GM21619 (cell line): ENCODE measurements at regions not wholly inside any gene's neighbourhood (a gene's known extent, or its start where the extent isn't known, plus 50 kb on each side); places are given as distances from the start of the nearest gene placed in this dataset.
"Not testable (repeated sequence)": the region's sequence is repeated elsewhere in the genome, so short reads cannot be mapped to it uniquely, and the experiment has no call there.

Experiments
- ATAC-seq: cut with Tn5 transposase; IDR thresholded peaks from one replicate; pipeline ENCODE4 v1.9.1; 2021; ENCODE audit not compliant: unreplicated experiment

- ATAC-seq, result no peak
These were observed 448.2 kb downstream of the PCDH10 start for GRCh38 chr4:133597251-133597650.

- ATAC-seq, result no peak
These were observed 447.4 kb downstream of the PCDH10 start for GRCh38 chr4:133596459-133596858.

GRCh38 chr4:133594390-133595207 is 445.5 kb downstream of the PCDH10 start:
- ATAC-seq, result no peak

GRCh38 chr4:133593764-133594163 is 444.7 kb downstream of the PCDH10 start:
- no peak for ATAC-seq

- no peak for ATAC-seq
These were observed 443.5 kb downstream of the PCDH10 start for GRCh38 chr4:133592591-133592990.

GRCh38 chr4:133592106-133592505 is 443.0 kb downstream of the PCDH10 start:
- ATAC-seq, result no peak

- no peak for ATAC-seq
These were observed 439.2 kb downstream of the PCDH10 start for GRCh38 chr4:133588306-133588705.

- ATAC-seq, result no peak
These were observed 436.2 kb downstream of the PCDH10 start for GRCh38 chr4:133585323-133585722.

- no peak for ATAC-seq
These were observed 435.6 kb downstream of the PCDH10 start for GRCh38 chr4:133584714-133585113.

GRCh38 chr4:133581996-133582619 is 433.0 kb downstream of the PCDH10 start:
- ATAC-seq, result no peak

GRCh38 chr4:133574248-133574647 is 425.2 kb downstream of the PCDH10 start:
- no peak for ATAC-seq

GRCh38 chr4:133565379-133565778 is 416.3 kb downstream of the PCDH10 start:
- no peak for ATAC-seq

GRCh38 chr4:133559987-133560386 is 410.9 kb downstream of the PCDH10 start:
- ATAC-seq, result no peak

GRCh38 chr4:133555671-133556070 is 406.6 kb downstream of the PCDH10 start:
- no peak for ATAC-seq

GRCh38 chr4:133550436-133550835 is 401.3 kb downstream of the PCDH10 start:
- no peak for ATAC-seq

- no peak for ATAC-seq
These were observed 395.0 kb downstream of the PCDH10 start for GRCh38 chr4:133544097-133544496.

GRCh38 chr4:133537780-133538281 is 388.7 kb downstream of the PCDH10 start:
- no peak for ATAC-seq

- not testable (repeated sequence) for ATAC-seq
These were observed 385.1 kb downstream of the PCDH10 start for GRCh38 chr4:133534224-133534623.

- no peak for ATAC-seq
These were observed 375.3 kb downstream of the PCDH10 start for GRCh38 chr4:133524369-133524768.

- no peak for ATAC-seq
These were observed 364.8 kb downstream of the PCDH10 start for GRCh38 chr4:133513901-133514300.

- ATAC-seq, result no peak
These were observed 349.1 kb downstream of the PCDH10 start for GRCh38 chr4:133498149-133498548.

- ATAC-seq, result no peak
These were observed 344.7 kb downstream of the PCDH10 start for GRCh38 chr4:133493776-133494175.
